GM12878 (cell line): ENCODE measurements at regions not wholly inside any gene's neighbourhood (a gene's known extent, or its start where the extent isn't known, plus 50 kb on each side); places are given as distances from the start of the nearest gene placed in this dataset.

ENCODE experiments used
- ATAC-seq: fragments of 200-7000 bp; cut with Tn5 transposase; 3 replicates; pipeline ENCODE4 v1.9.1; 2020; ENCODE audit warnings: mild to moderate bottlenecking, moderate library complexity
- BruUV-seq: library from RNA; stranded (reverse); fragments of 400-500 nt; replicated peaks from 2 replicates; lab custom pipeline; 2021; lab: Mats Ljungman, UMichigan
- CTCF ChIA-PET: fragments of 300-600 bp; sonication (Branson Sonifier 250); formaldehyde crosslinking; extraction: SDS; loops from one replicate; lab custom pipeline; 2021; ENCODE audit warnings: inconsistent platforms; lab: Yijun Ruan, JAX
- POLR2A ChIA-PET: fragments of 350-600 bp; formaldehyde crosslinking; extraction: SDS; loops from one replicate; lab custom pipeline; 2021; ENCODE audit warnings: inconsistent platforms; lab: Charles Lee
- RAD21 ChIA-PET: fragments of 300-600 bp; sonication (Branson Sonifier 250); formaldehyde crosslinking; loops from one replicate; lab custom pipeline; 2023; ENCODE audit warnings: antibody characterized with exemption; ENCODE audit not compliant: unreplicated experiment; lab: Charles Lee
- SMC1A ChIA-PET: fragments of 300-600 bp; sonication (Branson Sonifier 250); formaldehyde crosslinking; loops from one replicate; lab custom pipeline; 2023; ENCODE audit not compliant: unreplicated experiment, uncharacterized antibody; lab: Charles Lee
- DNase-seq: peaks from one replicate; pipeline ENCODE4 v3.0.0-alpha.2; 2011; ENCODE audit warnings: low read depth, low spot score
- FAIRE-seq: peaks from 3 replicates; lab custom pipeline; 2011; peaks lifted over from hg19 to GRCh38; lab: Jason Lieb, UNC
- H2AFZ ChIP-seq: 2 replicates; pipeline ENCODE4 v1.6.0; 2011; ENCODE audit warnings: low read depth, low read length, control low read depth; ENCODE audit not compliant: control insufficient read depth
- H3K27ac ChIP-seq: 2 replicates; pipeline ENCODE4 v1.5.1; 2011; ENCODE audit warnings: control low read depth; ENCODE audit not compliant: control insufficient read depth, insufficient read depth
- H3K27me3 ChIP-seq, 2 experiments: replicated peaks in 1 of 2; 2 replicates each; pipeline versions ENCODE4 v1.6.0 to v1.6.1; 2011; ENCODE audit warnings: low read length in 1 of 2; ENCODE audit not compliant: control insufficient read depth in 2 of 2, insufficient read depth in 2 of 2
- H3K36me3 ChIP-seq, 2 experiments: 2 replicates each; pipeline ENCODE4 v1.5.1; 2011; ENCODE audit warnings: low read length in 1 of 2; ENCODE audit not compliant: control insufficient read depth in 2 of 2, insufficient read depth in 2 of 2
- H3K4me1 ChIP-seq: 2 replicates; pipeline ENCODE4 v1.6.1; 2011; ENCODE audit warnings: mild to moderate bottlenecking, low read length, moderate library complexity, mixed read lengths; ENCODE audit not compliant: control insufficient read depth, insufficient read depth
- H3K4me2 ChIP-seq: 2 replicates; pipeline ENCODE4 v1.6.0; 2011; ENCODE audit warnings: control low read depth; ENCODE audit not compliant: control insufficient read depth, insufficient read depth
- H3K4me3 ChIP-seq: fragments of 200-600 bp; sonication (generic); 2 replicates; pipeline ENCODE4 v1.5.1; 2016
- H3K79me2 ChIP-seq: 2 replicates; pipeline ENCODE4 v1.6.0; 2011; ENCODE audit warnings: low read length; ENCODE audit not compliant: control insufficient read depth, insufficient read depth
- H3K9ac ChIP-seq: 2 replicates; pipeline ENCODE4 v1.8.0; 2011; ENCODE audit warnings: low read length, control low read depth, mixed read lengths; ENCODE audit not compliant: control insufficient read depth, insufficient read depth
- H3K9me3 ChIP-seq: replicated peaks from 3 replicates; pipeline ENCODE4 v1.5.1; 2011; ENCODE audit warnings: mild to moderate bottlenecking, low read length; ENCODE audit not compliant: control insufficient read depth, insufficient read depth
- H4K20me1 ChIP-seq: 2 replicates; pipeline ENCODE4 v1.6.0; 2011; ENCODE audit not compliant: control insufficient read depth, insufficient read depth
- ATF7 ChIP-seq: fragments of 450-650 bp; IDR thresholded peaks from 2 replicates; pipeline ENCODE4 v1.6.1; 2016; ENCODE audit warnings: low read depth, mild to moderate bottlenecking
- GATAD2B ChIP-seq: fragments of 450-650 bp; conservative IDR thresholded peaks from 2 replicates; pipeline ENCODE4 v1.6.1; 2017; ENCODE audit warnings: low read depth, mild to moderate bottlenecking, moderate library complexity
- REST ChIP-seq: IDR thresholded peaks from 2 replicates; pipeline ENCODE4 v1.6.1; 2012; ENCODE audit warnings: mild to moderate bottlenecking, low read depth, low read length
- SUPT20H ChIP-seq: IDR thresholded peaks from 2 replicates; pipeline ENCODE4 v1.6.1; 2011; ENCODE audit warnings: low read depth, mild to moderate bottlenecking, low read length, moderate library complexity, borderline replicate concordance; ENCODE audit not compliant: control insufficient read depth
- SUZ12 ChIP-seq: fragments of 200-600 bp; sonication (generic); IDR thresholded peaks from one replicate; pipeline ENCODE4 v1.6.1; 2018; ENCODE audit warnings: antibody characterized with exemption, mild to moderate bottlenecking; ENCODE audit not compliant: unreplicated experiment
- TARDBP ChIP-seq: IDR thresholded peaks from 2 replicates; pipeline ENCODE4 v1.6.1; 2016; ENCODE audit warnings: borderline replicate concordance
- ZBTB11 ChIP-seq: fragments of 450-650 bp; formaldehyde crosslinking; IDR thresholded peaks from 2 replicates; pipeline ENCODE4 v1.5.0; 2022; ENCODE audit warnings: mild to moderate bottlenecking, missing genetic modification characterization
- ZNF687 ChIP-seq: fragments of 450-650 bp; IDR thresholded peaks from 2 replicates; pipeline ENCODE4 v1.6.1; 2017; ENCODE audit warnings: mild to moderate bottlenecking, moderate library complexity
- WGBS: methylation state at CpG from one replicate; pipeline ENCODE4 v1.1.6; 2016; ENCODE audit warnings: low lambda C conversion rate; ENCODE audit not compliant: insufficient replicate concordance, insufficient coverage; ENCODE audit errors: missing lambda C conversion rate; 5-methylcytosine and 5-hydroxymethylcytosine counted together
- in situ Hi-C: fragments of 300-500 bp; cut with MboI; formaldehyde crosslinking; loops from 9 replicates; pipeline ENCODE4 v1.14.3; 2018; ENCODE audit warnings: mixed read lengths
- intact Hi-C: fragments of 100-400 bp; cut with micrococcal nuclease; formaldehyde crosslinking; loops from one replicate; pipeline ENCODE4 v1.14.2; 2022; ENCODE audit not compliant: unreplicated experiment

- Histone ChIP-seq H3K27me3 (no peaks in the 10 kb centered on the region), H3K27ac (no peak overlapping the region), H3K9ac (no peak overlapping the region), H3K36me3 (no peaks in the 10 kb centered on the region), H2AFZ (no peak overlapping the region), H3K4me1 (no peaks in the 10 kb centered on the region), H3K4me2 (no peak overlapping the region), H4K20me1 (no peaks in the 10 kb centered on the region), H3K4me3 (no peak overlapping the region), H3K79me2 (no peaks in the 10 kb centered on the region), H3K9me3 (no peaks in the 10 kb centered on the region)
- ChIA-PET POLR2A (no interaction called here), CTCF (no interaction called here), SMC1A (no interaction called here), RAD21 (no interaction called here)
- FAIRE-seq (no peak), DNase-seq (no peak), ATAC-seq (no peak)
- in situ Hi-C loops (no loop called here), intact Hi-C loops (no loop called here)
- 72% methylated on average over 1 of the region's 1 CpG for WGBS
- BruUV-seq: no TSS peak
- TF ChIP-seq GATAD2B (no peak), SUPT20H (no peak), ZNF687 (no peak), ATF7 (no peak), REST (no peak), ZBTB11 (CRISPR knock-in tag) (no peak), TARDBP (no peak), SUZ12 (no peak)
These were observed 442.2 kb upstream of the MAN1A1 start for GRCh38 chr6:119791736-119792135.
